Activated gamma-delta T cell treated with Interleukin-2 at 50 U/mL for 16 hours (primary cell): ENCODE measurements at regions not wholly inside any gene's neighbourhood (a gene's known extent, or its start where the extent isn't known, plus 50 kb on each side); places are given as distances from the start of the nearest gene placed in this dataset.
"Not testable (repeated sequence)": the region's sequence is repeated elsewhere in the genome, so short reads cannot be mapped to it uniquely, and the experiment has no call there.

Experiments
- DNase-seq: peaks from one replicate; pipeline ENCODE4 v3.0.0-alpha.2; 2020

- DNase-seq, result no peak
Measured at GRCh38 chr7:51878865-51879264, 562.3 kb upstream of the COBL start.

GRCh38 chr7:51869452-51869851 lies 552.8 kb upstream of the COBL start:
- no peak for DNase-seq

GRCh38 chr7:51867117-51867516 lies 550.5 kb upstream of the COBL start:
- DNase-seq, result no peak

- no peak for DNase-seq
Measured at GRCh38 chr7:51860305-51860704, 543.7 kb upstream of the COBL start.

- no peak for DNase-seq
Measured at GRCh38 chr7:51850126-51850525, 533.5 kb upstream of the COBL start.

GRCh38 chr7:51847461-51848134 lies 531.0 kb upstream of the COBL start:
- DNase-seq, result no peak

- DNase-seq, result not testable (repeated sequence)
Measured at GRCh38 chr7:51839130-51839529, 522.5 kb upstream of the COBL start.

- DNase-seq, result no peak
Measured at GRCh38 chr7:51827631-51828030, 511.0 kb upstream of the COBL start.

GRCh38 chr7:51824050-51824449 lies 507.4 kb upstream of the COBL start:
- DNase-seq, result no peak

GRCh38 chr7:51823437-51823836 lies 506.8 kb upstream of the COBL start:
- DNase-seq, result no peak

- no peak for DNase-seq
Measured at GRCh38 chr7:51817694-51818225, 501.2 kb upstream of the COBL start.

GRCh38 chr7:51805783-51806431 lies 489.3 kb upstream of the COBL start:
- DNase-seq, result not testable (repeated sequence)

- no peak for DNase-seq
Measured at GRCh38 chr7:51802718-51803117, 486.1 kb upstream of the COBL start.

GRCh38 chr7:51797371-51797770 lies 480.8 kb upstream of the COBL start:
- DNase-seq, result no peak

- DNase-seq, result no peak
Measured at GRCh38 chr7:51792796-51793195, 476.2 kb upstream of the COBL start.

GRCh38 chr7:51789489-51789888 lies 472.9 kb upstream of the COBL start:
- DNase-seq, result no peak

- no peak for DNase-seq
Measured at GRCh38 chr7:51786284-51786683, 469.7 kb upstream of the COBL start.

- no peak for DNase-seq
Measured at GRCh38 chr7:51785876-51786275, 469.3 kb upstream of the COBL start.

GRCh38 chr7:51785171-51785570 lies 468.6 kb upstream of the COBL start:
- DNase-seq, result no peak

GRCh38 chr7:51783241-51783640 lies 466.6 kb upstream of the COBL start:
- DNase-seq, result no peak

- DNase-seq, result no peak
Measured at GRCh38 chr7:51778121-51778520, 461.5 kb upstream of the COBL start.

- DNase-seq, result no peak
Measured at GRCh38 chr7:51774178-51774577, 457.6 kb upstream of the COBL start.

GRCh38 chr7:51772190-51772589 lies 455.6 kb upstream of the COBL start:
- no peak for DNase-seq

- no peak for DNase-seq
Measured at GRCh38 chr7:51764976-51765375, 448.4 kb upstream of the COBL start.

GRCh38 chr7:51759985-51760384 lies 443.4 kb upstream of the COBL start:
- no peak for DNase-seq
